ENCODE measurements at regions not wholly inside any gene's neighbourhood (a gene's known extent, or its start where the extent isn't known, plus 50 kb on each side); places are given as distances from the start of the nearest gene placed in this dataset.

DNA sequence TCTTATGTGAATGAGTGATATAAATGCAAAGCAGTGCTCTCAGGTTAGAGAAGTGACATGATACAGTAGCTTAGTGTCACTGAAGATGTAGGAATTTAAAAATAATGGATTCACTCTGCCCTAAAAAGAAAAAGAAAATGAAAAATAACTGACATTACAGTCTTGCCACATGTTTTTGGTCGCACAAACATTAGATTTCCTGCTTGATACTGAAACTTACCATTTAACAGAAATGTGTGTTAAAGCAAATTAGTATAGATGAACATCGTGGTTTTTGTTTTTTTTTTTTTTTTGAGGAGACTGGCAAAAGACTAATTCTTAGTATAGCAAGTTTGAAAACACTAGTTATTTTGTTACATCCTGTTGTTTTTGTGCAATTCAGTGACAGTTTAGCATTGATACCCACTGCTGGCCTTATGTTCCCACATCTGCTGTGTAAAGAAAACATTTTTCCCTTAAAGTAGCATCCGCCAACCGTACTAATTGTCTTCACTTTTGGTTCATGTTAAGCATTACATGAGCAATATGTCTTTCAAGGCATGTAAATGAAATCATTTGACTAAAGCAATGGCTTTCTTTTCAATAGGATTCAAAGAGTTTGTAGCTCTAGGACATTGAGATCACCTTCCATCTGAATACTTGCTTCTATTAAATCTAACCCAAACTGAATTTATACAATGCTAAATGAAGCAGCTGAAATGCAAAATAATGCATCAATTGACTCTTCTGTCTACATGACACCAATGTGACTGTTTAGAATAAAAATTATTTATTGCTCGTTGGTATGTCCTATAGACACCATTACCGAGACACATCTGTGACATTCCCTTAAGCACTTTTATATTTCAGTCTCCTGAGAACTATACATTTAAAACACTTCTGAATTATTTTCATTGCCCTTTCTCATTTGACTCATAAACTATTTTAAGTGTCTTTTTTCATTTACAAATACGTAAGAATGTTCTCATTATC lies 859.1 kb downstream of the MAT2B start:
- DNase-seq (ENCODE audit: low spot score) = no peak
- no peak overlapping the region for H3K27ac ChIP-seq
- TF ChIP-seq, protein P1, sequence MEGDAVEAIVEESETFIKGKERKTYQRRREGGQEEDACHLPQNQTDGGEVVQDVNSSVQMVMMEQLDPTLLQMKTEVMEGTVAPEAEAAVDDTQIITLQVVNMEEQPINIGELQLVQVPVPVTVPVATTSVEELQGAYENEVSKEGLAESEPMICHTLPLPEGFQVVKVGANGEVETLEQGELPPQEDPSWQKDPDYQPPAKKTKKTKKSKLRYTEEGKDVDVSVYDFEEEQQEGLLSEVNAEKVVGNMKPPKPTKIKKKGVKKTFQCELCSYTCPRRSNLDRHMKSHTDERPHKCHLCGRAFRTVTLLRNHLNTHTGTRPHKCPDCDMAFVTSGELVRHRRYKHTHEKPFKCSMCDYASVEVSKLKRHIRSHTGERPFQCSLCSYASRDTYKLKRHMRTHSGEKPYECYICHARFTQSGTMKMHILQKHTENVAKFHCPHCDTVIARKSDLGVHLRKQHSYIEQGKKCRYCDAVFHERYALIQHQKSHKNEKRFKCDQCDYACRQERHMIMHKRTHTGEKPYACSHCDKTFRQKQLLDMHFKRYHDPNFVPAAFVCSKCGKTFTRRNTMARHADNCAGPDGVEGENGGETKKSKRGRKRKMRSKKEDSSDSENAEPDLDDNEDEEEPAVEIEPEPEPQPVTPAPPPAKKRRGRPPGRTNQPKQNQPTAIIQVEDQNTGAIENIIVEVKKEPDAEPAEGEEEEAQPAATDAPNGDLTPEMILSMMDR (IDR thresholded peaks at IDR 0.05) = no peak
- no peak overlapping the region for H3K4me3 ChIP-seq

DNA sequence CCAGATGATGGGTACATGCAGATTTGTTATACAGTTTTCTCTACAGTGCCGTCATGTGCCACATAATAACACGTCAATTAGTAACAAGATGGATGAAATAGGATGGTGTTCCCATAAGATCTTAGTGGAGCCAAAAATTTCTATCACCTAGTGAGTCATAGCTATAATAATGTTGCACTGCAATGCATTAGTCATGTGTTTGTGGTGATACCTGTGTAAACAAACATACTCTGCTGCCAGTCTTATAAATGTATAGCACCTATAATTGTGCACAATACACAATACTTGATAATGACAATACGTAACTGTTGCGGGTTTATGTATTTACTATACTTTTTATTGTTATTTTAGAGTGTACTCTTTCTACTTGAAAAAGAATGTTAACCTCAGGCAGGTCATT lies 865.4 kb downstream of the MAT2B start:
- no peak for DNase-seq (ENCODE audit: low spot score)

DNA sequence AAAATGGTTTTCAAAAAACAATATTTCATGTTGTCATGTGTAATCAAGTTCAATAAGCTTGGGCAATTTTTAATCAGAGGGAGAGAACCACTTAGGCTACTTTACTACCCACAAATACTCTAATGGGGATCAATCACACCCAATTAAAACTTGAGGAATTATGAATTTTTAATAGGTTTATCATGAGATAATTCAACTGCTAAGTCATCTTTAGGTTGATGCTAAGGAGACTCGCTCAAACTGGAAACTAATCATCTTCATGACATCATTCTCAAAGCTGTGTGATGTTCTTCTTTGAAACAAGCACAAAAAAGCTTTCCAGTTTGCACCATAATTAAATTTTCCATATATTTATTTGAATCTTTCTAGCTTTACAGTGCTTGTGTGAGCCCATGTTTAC lies 867.5 kb downstream of the MAT2B start:
- TF ChIP-seq, protein P1 (IDR thresholded peaks at IDR 0.05) = no peak

More for the DNA sequence above, 865.4 kb downstream of the MAT2B start:
- TF ChIP-seq, protein P1 (IDR thresholded peaks at IDR 0.05) = no peak
- Histone ChIP-seq H3K4me3 (no peak overlapping the region), H3K27ac (no peak overlapping the region)

DNA sequence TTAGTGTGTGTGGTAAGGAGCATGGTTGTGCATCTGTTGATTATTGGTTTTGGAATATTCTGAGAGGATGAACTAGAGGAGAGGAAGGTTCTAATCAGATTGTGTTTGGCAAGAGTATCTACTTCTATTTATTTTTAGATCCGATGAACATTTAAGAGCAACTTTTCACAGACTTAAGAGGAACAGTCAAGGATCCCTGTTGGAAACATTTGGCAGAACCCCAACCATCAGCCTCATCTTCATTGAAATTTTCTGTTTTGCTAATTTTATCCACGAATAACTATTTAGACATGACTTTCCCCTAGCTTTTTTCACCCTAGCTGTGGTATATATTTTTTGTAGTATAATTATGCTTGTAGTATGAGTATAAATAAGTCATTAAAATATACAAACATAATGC lies 868.5 kb downstream of the MAT2B start:
- TF ChIP-seq, protein P1 (IDR thresholded peaks at IDR 0.05) = no peak
- Histone ChIP-seq H3K27ac (no peak overlapping the region), H3K4me3 (no peak overlapping the region)
- no peak for DNase-seq (ENCODE audit: low spot score)

More for the DNA sequence above, 867.5 kb downstream of the MAT2B start:
- Histone ChIP-seq H3K27ac (no peak overlapping the region), H3K4me3 (no peak overlapping the region)
- no peak for DNase-seq (ENCODE audit: low spot score)

DNA sequence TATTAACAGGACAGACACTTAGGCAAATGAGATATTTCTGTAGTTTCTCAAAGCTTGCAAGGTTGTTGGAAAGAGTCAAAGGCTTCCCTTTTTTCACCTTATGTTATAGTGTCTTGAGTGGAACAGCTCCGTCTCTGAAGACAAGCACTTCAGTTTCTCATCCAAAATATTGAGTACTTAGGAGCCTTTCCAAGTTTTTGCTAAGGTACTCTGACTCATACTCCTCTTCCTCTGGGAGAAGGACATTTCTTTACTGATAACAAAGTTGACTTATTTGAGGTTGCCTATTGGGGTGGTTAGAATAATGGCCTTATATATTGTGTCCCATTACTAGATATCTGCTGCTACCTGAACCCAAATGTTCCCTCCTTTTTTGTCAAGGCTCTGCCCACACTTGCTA lies 869.6 kb downstream of the MAT2B start:
- no peak for DNase-seq (ENCODE audit: low spot score)
- Histone ChIP-seq H3K27ac (no peak overlapping the region), H3K4me3 (no peak overlapping the region)
- TF ChIP-seq, protein P1 (IDR thresholded peaks at IDR 0.05) = no peak

DNA sequence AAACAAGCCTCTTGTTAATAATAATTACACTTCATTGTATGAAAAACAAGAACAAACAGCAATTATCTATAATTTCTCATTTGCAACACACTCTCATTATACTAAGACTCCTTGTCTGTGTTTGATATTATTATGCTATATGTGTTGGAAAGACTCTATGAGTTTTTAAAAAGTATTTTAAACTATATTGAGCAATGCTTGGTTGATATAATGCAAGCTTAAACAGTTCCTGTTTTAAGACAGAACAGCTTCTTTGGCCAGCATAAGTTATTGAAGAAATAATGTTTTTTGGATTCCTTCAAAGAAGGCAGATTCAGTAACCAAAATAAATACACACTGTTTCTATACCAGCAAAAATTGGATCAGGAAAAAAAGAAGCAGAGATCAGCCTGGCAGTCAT lies 871.4 kb downstream of the MAT2B start:
- Histone ChIP-seq H3K27ac (no peak overlapping the region), H3K4me3 (no peak overlapping the region)
- DNase-seq (ENCODE audit: low spot score) = no peak
- TF ChIP-seq, protein P1 (IDR thresholded peaks at IDR 0.05) = no peak

DNA sequence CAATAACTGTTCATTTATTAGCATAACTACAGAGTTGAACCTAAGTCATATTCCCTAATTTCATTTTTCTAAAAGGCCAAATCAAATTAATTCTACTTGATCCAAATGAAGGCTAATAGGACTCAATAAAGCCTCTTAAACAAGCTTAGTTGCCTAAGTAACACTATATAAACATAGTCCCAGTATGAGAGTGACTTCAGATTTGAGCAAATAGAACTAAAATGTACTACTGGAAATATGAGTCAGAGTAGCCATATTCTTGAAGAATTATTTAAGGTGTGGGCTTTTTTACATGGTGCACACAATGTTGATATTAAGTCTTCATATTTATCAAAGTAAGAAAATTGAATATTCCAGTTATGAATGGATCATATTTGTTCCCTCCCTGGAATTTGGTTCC lies 872.3 kb downstream of the MAT2B start:
- no peak overlapping the region for H3K27ac ChIP-seq
- no peak for DNase-seq (ENCODE audit: low spot score)
- TF ChIP-seq, protein P1 (IDR thresholded peaks at IDR 0.05) = no peak
- no peak overlapping the region for H3K4me3 ChIP-seq
